ENCODE measurements at regions not wholly inside any gene's neighbourhood (a gene's known extent, or its start where the extent isn't known, plus 50 kb on each side); places are given as distances from the start of the nearest gene placed in this dataset.
"Not testable (repeated sequence)": the region's sequence is repeated elsewhere in the genome, so short reads cannot be mapped to it uniquely, and the experiment has no call there.

- intact Hi-C loops (cut with DNase I; ENCODE audit: low total_unique reads) (no loop called here), in situ Hi-C loops (cut with MboI; ENCODE audit: low pct_ligation_motif_present in 1 of 4, low pct_unique_long_range_greater_than_20kb in 1 of 4, low sequenced_read_pairs in 3 of 4) (no loop called here)
- H3K27ac ChIP-seq = no peak overlapping the region
- H3K36me3 ChIP-seq = no peaks in the 10 kb centered on the region
- DNase-seq = no peak
- no peaks in the 10 kb centered on the region for H3K4me1 ChIP-seq
- peak overlapping the region in 1 of 4 donors; percentile 21 for H3K4me3 ChIP-seq
- no peaks in the 10 kb centered on the region for H3K27me3 ChIP-seq
- 67% methylated on average over 17 of the region's 17 CpGs; no CpG with 5 or more reads in 1 of the 2 donors for WGBS, 2 donors (ENCODE audit: low coverage in 1 of 2)
- TF ChIP-seq EP300 (IDR thresholded peaks at IDR 0.05; ENCODE audit: low read depth) (no peak), CTCF (IDR thresholded peaks at IDR 0.05) (no peak), POLR2A (IDR thresholded peaks at IDR 0.05) (no peak), POLR2AphosphoS5 (IDR thresholded peaks at IDR 0.05) (no peak)
- no peaks in the 10 kb centered on the region for H3K9me3 ChIP-seq
Measured at GRCh38 chr16:29139261-29139802, 154.5 kb downstream of the LAT start.

GRCh38 chr16:29138698-29139097 is 153.8 kb downstream of the LAT start:
- H3K27me3 ChIP-seq; DNase-seq; H3K27ac ChIP-seq; H3K4me3 ChIP-seq; in situ Hi-C loops (cut with MboI; ENCODE audit: low pct_ligation_motif_present in 1 of 4, low pct_unique_long_range_greater_than_20kb in 1 of 4, low sequenced_read_pairs in 3 of 4); H3K9me3 ChIP-seq; H3K4me1 ChIP-seq; H3K36me3 ChIP-seq; intact Hi-C loops (cut with DNase I; ENCODE audit: low total_unique reads): not testable (repeated sequence)
- WGBS, 2 donors (ENCODE audit: low coverage in 1 of 2) = 72% methylated on average over 11 of the region's 11 CpGs; no CpG with 5 or more reads in 1 of the 2 donors

GRCh38 chr16:29137894-29138662 is 153.2 kb downstream of the LAT start:
- H3K9me3 ChIP-seq; H3K27me3 ChIP-seq; H3K4me1 ChIP-seq; intact Hi-C loops (cut with DNase I; ENCODE audit: low total_unique reads); DNase-seq; H3K27ac ChIP-seq; H3K36me3 ChIP-seq; in situ Hi-C loops (cut with MboI; ENCODE audit: low pct_ligation_motif_present in 1 of 4, low pct_unique_long_range_greater_than_20kb in 1 of 4, low sequenced_read_pairs in 3 of 4); H3K4me3 ChIP-seq: not testable (repeated sequence)
- 85% methylated on average over 26 of the region's 26 CpGs; no CpG with 5 or more reads in 1 of the 2 donors for WGBS, 2 donors (ENCODE audit: low coverage in 1 of 2)

GRCh38 chr16:29137461-29137860 is 152.6 kb downstream of the LAT start:
- in situ Hi-C loops (cut with MboI; ENCODE audit: low pct_ligation_motif_present in 1 of 4, low pct_unique_long_range_greater_than_20kb in 1 of 4, low sequenced_read_pairs in 3 of 4); H3K9me3 ChIP-seq; intact Hi-C loops (cut with DNase I; ENCODE audit: low total_unique reads); H3K27me3 ChIP-seq; H3K27ac ChIP-seq; H3K4me1 ChIP-seq; DNase-seq; H3K36me3 ChIP-seq; H3K4me3 ChIP-seq: not testable (repeated sequence)
- 86% methylated on average over 6 of the region's 7 CpGs; no CpG with 5 or more reads in 1 of the 2 donors for WGBS, 2 donors (ENCODE audit: low coverage in 1 of 2)

GRCh38 chr16:29136916-29137315 is 152.1 kb downstream of the LAT start:
- H3K4me3 ChIP-seq; H3K36me3 ChIP-seq; H3K27me3 ChIP-seq; in situ Hi-C loops (cut with MboI; ENCODE audit: low pct_ligation_motif_present in 1 of 4, low pct_unique_long_range_greater_than_20kb in 1 of 4, low sequenced_read_pairs in 3 of 4); intact Hi-C loops (cut with DNase I; ENCODE audit: low total_unique reads); H3K27ac ChIP-seq; H3K4me1 ChIP-seq; DNase-seq; H3K9me3 ChIP-seq: not testable (repeated sequence)
- 80% methylated on average over 8 of the region's 8 CpGs; no CpG with 5 or more reads in 1 of the 2 donors for WGBS, 2 donors (ENCODE audit: low coverage in 1 of 2)

GRCh38 chr16:29136046-29136696 is 151.3 kb downstream of the LAT start:
- H3K27me3 ChIP-seq; intact Hi-C loops (cut with DNase I; ENCODE audit: low total_unique reads); H3K9me3 ChIP-seq; H3K27ac ChIP-seq; in situ Hi-C loops (cut with MboI; ENCODE audit: low pct_ligation_motif_present in 1 of 4, low pct_unique_long_range_greater_than_20kb in 1 of 4, low sequenced_read_pairs in 3 of 4); H3K4me1 ChIP-seq; H3K36me3 ChIP-seq; DNase-seq; H3K4me3 ChIP-seq: not testable (repeated sequence)
- WGBS, 2 donors (ENCODE audit: low coverage in 1 of 2) = 100% methylated on average over 1 of the region's 4 CpGs; no CpG with 5 or more reads in 1 of the 2 donors

- intact Hi-C loops (cut with DNase I; ENCODE audit: low total_unique reads); DNase-seq; H3K27me3 ChIP-seq; H3K9me3 ChIP-seq; H3K4me1 ChIP-seq; H3K27ac ChIP-seq; in situ Hi-C loops (cut with MboI; ENCODE audit: low pct_ligation_motif_present in 1 of 4, low pct_unique_long_range_greater_than_20kb in 1 of 4, low sequenced_read_pairs in 3 of 4); H3K4me3 ChIP-seq; H3K36me3 ChIP-seq: not testable (repeated sequence)
- WGBS, 2 donors (ENCODE audit: low coverage in 1 of 2) = 88% methylated on average over 6 of the region's 6 CpGs; no CpG with 5 or more reads in 1 of the 2 donors
Measured at GRCh38 chr16:29135098-29135497, 150.2 kb downstream of the LAT start.

- intact Hi-C loops (cut with DNase I; ENCODE audit: low total_unique reads); H3K9me3 ChIP-seq; in situ Hi-C loops (cut with MboI; ENCODE audit: low pct_ligation_motif_present in 1 of 4, low pct_unique_long_range_greater_than_20kb in 1 of 4, low sequenced_read_pairs in 3 of 4); H3K36me3 ChIP-seq; DNase-seq; H3K27ac ChIP-seq; H3K27me3 ChIP-seq; H3K4me1 ChIP-seq; H3K4me3 ChIP-seq: not testable (repeated sequence)
- whole genome bisulfite sequencing, 2 donors (ENCODE audit: low coverage in 1 of 2) = 95% methylated on average over 25 of the region's 25 CpGs; no CpG with 5 or more reads in 1 of the 2 donors
Measured at GRCh38 chr16:29133681-29134430, 149.0 kb downstream of the LAT start.

- H3K27me3 ChIP-seq; intact Hi-C loops (cut with DNase I; ENCODE audit: low total_unique reads); DNase-seq; H3K4me3 ChIP-seq; H3K9me3 ChIP-seq; H3K27ac ChIP-seq; H3K4me1 ChIP-seq; in situ Hi-C loops (cut with MboI; ENCODE audit: low pct_ligation_motif_present in 1 of 4, low pct_unique_long_range_greater_than_20kb in 1 of 4, low sequenced_read_pairs in 3 of 4); H3K36me3 ChIP-seq: not testable (repeated sequence)
- WGBS, 2 donors (ENCODE audit: low coverage in 1 of 2) = 57% methylated on average over 6 of the region's 19 CpGs; no CpG with 5 or more reads in 1 of the 2 donors
Measured at GRCh38 chr16:29132869-29133268, 148.0 kb downstream of the LAT start.

Measured in transverse colon (tissue), 4 donors.